IPS-NIHi11 (cell line): ENCODE measurements at regions not wholly inside any gene's neighbourhood (a gene's known extent, or its start where the extent isn't known, plus 50 kb on each side); places are given as distances from the start of the nearest gene placed in this dataset.

Source experiments
- DNase-seq: peaks from one replicate; pipeline ENCODE4 v3.0.0; 2012; ENCODE audit warnings: mixed read lengths, low spot score

DNA sequence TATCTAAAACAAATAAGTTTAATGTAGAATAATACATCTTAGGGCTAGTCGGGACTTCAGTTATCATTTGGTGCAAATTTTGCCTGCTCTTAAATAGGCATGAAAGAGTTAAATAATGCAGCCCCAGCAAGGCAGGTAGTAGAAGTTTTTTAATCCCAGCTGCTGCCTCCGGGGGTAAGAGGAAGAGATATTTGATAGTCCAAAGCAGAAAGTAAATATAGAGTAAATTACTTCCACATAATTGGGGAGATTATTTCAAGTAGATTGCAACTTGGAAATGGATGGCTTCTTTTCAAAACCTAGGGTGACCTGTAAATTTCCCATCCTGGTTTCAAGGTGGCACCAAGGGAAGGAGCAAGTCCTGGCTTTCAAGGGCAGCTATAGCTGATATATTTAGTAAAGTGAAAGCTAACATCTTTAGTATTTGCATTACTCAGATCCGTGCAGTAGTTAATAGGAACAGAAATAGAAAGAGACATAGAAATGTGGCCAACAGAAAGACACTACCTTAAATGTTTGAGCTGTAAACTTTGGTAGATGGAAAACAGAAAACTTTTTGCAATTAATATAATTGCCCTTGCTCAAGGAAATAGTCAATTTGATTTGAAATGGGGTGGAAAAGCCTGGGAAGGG lies 109.1 kb downstream of the LMO4 start:
- no peak for DNase-seq

DNA sequence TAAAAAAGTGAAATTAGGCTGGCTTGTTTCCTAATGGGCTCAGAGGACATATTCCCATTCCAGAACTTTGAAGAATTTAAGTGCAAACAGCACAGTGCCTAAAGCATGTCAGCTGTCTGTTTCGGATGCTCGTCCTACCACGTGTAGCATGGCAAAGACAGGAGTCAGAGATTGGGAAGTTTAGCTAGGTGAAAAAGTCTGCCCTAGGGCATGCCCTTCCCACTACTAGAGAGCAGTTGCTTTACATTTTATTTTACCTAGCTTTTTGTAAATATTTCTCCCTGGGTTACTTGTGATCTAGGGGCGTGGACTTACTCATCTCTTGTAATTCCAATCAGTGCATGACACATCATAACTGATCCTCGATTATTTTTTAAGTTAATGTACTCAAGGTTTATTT lies 111.1 kb downstream of the LMO4 start:
- DNase-seq, result no peak

DNA sequence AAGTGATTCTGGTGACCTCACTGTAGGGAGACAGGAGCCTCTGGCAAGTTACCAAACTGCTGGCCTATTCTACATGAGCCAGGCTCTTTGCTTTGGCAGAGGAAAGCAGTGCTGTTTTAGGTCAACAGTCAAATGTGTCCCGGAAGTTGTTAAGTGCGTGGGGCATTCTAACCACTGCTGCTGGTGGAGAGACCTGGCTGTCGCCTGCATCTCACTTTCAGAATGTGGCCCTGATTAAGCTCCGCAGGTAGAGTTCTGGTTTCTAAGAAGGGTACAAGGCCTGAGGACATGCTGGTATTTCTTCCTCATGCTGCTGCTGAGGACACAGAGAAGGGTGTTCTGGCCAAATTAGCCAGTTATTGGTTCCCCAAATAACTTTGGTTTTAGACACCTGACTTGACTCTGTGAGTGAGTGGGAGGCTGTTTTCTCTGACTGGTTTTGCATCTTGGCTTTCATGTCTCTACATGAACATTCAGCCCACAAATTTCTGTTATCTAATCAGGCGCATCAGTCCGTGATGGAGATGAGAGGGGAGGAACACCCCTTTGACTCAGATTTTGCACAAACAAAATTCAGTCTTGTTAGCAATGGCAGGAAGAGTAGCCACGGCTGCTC lies 120.8 kb downstream of the LMO4 start:
- DNase-seq, result no peak

DNA sequence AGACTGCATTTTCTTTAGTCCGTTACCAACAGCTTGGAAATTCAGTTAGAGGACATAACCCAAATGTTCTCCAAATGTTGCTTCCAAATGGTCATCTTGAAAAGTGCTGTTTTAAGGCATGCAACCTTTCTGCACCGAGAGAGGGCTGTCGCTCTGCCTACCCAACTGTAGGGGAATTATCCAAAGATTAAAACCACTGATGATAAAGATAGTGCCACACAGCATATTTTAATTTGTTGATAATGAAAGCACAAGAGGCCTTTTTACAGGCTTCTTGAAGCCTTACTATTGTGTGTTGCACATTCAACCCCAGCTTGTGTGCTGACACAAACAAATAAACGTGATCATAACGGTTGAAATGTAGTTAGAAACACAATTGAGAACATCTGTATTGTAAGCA lies 121.5 kb downstream of the LMO4 start:
- DNase-seq, result no peak

DNA sequence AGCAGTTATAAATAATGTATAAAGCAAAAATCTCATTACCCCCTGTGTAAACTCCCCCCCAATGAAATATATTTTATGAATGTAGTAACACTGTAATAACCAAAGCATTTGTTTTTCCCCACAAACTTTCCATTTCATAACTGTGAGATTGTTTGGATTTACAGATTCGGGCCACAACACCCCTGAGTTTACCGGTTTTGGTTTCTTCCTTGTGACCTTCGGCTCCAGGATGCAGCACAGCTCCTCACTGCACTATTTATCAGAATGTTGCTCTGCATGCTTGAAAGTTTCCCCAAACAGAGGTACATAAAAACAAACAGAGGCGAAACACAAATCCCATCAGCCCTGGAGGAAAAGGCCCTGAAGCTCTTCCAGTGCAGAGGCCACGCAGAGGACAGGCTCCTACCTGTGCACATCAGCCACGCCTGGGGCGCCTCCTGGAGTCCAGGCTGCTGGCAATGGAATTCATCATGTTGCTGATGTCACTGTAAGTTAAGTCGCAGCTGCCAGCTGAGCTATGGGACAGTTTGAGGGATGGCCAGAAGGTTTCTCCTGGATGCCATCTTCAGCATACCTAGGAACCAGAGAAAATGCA lies 122.0 kb downstream of the LMO4 start:
- DNase-seq, result no peak

DNA sequence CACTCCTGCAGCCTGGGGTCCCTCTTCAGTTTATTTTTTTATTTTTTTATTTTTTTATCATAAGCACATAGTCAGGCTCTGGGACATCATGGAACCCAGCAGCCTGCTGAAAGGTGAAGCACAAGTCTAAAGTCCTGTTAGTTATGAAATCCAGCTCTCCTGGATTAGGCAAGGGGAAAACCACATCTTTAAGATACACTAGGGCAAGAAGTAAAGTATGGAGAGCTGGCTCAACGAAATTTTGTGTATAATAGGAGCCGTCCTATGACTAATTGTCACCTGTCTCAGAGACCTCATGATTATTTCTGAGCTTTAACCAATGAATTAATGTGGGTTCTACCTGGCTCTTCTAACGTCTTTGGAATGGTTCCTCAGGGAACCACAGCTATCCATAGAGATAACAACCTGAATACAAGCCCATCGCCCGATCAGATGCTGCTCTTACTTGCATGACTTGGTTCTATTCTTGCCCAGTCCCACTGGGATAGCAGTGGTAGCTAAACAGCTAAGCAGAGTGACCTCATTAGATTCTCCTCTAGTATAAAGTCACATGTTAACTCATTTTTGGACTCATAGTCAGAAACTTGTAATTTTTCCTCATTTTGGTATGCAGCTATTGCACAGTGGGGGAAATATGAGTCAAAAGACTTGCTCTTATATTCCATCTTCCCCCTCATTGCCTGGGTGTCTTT lies 122.7 kb downstream of the LMO4 start:
- no peak for DNase-seq

DNA sequence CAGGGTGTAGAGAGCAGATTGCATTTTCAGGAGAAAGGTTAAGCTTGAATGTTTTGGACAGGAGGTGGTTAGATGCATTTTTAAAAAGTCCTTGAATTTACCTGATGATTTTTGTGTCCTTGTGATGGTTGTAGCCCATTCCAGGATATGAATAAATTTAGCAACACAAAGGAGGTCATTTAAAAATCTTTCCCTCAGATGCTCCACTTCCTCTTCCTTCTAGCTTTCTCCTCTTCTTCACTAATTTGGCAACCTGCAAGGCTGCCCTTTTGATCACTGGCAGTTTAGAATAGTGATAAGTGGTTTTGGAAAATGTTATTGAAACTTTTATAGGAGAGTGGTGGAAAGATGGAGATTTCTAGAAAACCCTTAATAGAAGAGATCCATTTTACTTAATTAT lies 124.0 kb downstream of the LMO4 start:
- no peak for DNase-seq

DNA sequence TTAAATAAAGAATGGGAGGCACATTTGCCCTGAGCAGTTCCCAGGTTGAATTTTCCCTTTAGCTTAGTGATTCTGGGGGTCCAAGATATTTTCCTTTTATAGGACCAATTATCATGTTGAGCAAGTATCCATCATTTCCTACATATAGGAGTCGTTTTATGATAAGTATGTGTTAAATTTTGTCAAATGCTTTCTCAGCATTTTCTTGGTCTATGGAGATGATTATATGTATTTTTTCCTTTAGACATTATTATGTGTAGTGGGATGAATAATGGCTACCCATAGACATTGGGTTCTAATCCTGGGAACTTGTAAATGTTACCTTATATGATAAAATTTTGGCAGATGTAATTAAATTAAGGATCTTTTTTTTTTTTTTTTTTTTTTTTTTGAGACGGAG lies 128.7 kb downstream of the LMO4 start:
- DNase-seq, result no peak

DNA sequence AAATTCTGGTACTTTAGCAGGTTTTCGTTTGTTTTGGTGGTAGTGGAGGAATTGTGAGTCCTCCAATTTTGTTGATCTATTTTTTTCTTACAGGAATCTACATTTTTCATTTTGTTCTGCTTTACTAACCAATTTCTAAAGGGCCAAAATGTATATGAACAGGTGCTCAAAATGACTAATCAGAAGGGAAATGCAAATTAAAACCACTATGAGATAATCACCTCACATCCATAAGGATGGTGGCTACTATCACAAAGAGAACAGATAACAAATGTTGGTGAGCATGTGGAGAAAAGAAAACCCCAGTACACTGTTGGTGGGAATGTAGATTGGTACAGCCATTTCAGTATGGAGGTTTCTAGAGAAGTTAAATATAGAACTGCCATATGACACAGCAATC lies 134.2 kb downstream of the LMO4 start:
- no peak for DNase-seq

DNA sequence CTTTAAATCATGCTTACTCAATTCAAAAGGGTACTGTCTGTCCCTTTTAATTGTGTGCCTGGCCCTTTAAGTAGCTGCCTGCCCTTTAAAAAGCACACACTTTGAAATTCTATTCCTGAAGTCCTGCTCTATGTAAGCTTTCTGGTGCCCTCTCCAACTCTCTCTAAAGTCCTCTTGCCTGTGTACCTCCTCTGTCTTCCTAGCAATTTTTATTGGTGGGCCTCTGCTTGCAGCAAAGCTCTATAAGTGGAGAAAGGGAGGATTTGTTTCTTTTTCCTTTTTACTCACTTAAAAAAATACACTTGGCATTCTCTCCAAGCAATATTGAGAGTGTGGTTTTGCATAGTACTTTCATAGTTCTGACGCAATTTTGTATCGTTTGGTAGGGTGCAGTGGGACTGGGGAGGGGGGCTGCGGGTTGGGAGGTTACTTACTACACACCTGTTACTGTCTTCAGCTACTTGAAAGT lies 135.4 kb downstream of the LMO4 start:
- peak; percentile 49 for DNase-seq

DNA sequence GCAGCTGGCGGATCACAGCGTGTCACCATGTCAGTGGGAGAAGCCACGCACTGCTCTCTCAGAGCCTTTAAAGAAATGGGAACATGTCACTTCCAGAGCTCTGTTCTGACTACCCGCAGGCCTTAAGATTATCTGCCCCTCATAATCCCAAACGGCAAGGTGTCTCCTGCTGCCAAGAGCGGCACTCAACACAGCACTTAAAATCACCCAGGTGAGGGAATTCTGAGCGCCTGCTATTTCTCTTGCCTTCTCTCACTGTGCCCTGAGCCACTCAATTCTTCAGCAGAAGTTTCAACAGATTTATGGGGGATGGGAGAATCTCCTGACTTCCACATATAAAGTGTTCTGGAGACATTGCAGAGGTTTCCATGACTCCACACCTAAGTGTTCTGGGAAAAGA lies 137.9 kb downstream of the LMO4 start:
- no peak for DNase-seq

DNA sequence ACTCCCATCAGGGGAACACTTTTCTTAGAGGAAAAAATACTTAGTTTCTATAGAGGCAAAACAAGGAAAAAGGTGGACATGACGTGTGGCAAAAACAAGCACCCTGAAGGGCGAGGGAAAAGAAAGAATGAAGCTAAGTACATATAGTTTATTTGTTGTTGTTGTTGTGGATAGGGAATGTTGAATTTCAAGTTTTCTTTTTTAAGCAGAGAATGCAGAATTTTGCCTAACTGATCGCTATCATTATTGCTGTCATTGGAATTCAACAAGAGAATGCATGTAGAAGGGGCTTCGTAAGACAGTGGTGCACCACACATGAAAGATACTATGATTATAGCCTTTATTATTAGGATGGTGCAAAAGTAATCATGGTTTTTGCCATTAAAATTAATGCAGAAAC lies 144.0 kb downstream of the LMO4 start:
- DNase-seq, result no peak

DNA sequence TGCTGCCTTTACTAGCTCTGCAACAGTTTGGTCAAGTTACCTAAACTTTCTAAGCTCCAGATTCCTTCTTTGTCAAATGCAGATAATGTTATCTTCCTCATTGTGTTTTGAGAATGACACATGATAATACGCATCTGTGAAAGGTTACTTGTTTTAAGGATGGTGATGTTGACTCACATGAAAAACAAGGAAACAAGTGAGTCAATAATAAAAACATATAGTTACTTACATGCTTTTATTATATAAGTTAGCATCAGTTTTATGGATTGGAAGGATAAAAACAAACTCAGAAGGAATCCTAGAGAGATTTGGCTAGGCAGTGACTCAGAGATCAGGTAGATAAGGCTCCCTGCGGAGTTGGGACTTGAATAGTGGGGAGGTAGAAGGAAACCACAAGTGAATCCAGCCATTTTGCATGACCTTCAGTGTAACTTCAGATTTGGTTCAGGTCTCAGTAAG lies 144.6 kb downstream of the LMO4 start:
- DNase-seq, result no peak

DNA sequence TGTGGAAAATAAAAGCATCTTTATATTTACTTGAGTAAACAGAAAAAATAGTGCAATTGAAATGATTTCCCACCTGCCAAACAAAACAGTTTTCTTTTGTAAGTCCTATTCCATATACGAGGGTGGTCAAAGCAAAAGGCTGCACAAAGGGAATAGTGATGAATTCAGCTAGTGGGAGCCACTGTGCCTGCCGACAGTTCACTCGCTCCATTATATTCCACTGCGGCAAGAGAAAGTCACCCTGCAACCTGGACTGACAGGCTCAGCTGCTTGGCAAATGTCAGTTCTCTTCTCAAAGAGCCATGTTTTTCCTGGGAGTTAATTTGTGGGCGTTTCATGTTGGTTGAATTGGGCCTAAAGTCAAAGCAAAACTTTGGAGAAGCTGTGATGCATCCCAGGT lies 145.4 kb downstream of the LMO4 start:
- DNase-seq, result no peak

DNA sequence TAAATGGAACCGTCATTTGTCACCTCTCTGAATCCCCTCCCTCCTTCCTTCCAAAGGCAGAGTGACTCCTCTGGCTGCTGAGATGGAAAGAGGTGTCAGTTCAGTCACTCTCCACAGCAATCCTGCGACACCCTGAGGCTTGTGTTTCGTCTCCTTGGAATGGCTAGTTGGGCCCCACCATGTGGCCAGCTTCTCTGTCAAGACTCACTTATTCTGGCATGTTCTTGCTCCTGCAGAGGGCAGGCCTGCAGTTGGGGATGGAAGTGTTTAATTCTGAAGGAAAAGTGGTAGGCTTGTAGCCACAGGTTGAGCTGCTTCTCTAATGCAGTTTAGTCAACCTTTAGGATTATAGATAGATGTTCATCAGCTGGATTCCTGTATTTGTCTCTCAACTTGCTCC lies 149.6 kb downstream of the LMO4 start:
- DNase-seq, result peak; percentile 40

DNA sequence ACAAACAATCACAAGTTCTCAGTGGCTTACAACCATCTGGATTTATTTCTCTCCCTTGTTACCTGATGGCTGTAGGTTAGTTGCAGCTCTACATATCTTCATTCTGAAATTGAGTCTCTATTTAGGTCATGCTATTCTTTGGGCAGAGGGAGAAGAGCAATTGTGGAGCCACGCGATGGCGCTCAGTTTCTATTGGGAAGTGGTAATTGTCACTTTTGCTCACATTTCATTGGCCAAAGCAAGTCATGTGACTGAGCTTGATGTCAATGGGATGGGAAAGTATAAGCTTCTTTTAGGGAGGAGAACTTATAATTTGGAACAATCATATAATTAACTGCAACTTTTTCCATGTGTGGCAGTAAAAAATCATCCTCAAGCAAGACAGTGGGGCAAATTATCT lies 166.5 kb downstream of the LMO4 start:
- no peak for DNase-seq

DNA sequence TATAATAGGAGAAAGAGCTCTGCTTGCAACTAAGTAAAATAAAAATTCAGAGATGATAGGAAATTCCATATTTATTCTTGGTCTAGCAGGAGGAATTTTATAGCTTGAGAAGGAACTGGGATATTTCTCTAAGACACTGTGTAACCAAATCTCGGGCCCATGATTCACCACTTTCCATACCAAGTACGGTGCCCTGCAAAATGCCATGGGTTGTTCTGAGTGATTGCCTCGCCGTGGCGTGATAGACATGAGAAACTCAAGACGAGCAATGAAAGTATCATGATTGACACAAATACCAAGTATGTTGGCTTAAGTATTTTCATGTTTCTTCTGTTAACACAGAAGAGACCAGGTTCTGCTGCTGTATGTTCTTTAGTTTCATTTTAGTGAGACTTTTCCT lies 167.2 kb downstream of the LMO4 start:
- no peak for DNase-seq

DNA sequence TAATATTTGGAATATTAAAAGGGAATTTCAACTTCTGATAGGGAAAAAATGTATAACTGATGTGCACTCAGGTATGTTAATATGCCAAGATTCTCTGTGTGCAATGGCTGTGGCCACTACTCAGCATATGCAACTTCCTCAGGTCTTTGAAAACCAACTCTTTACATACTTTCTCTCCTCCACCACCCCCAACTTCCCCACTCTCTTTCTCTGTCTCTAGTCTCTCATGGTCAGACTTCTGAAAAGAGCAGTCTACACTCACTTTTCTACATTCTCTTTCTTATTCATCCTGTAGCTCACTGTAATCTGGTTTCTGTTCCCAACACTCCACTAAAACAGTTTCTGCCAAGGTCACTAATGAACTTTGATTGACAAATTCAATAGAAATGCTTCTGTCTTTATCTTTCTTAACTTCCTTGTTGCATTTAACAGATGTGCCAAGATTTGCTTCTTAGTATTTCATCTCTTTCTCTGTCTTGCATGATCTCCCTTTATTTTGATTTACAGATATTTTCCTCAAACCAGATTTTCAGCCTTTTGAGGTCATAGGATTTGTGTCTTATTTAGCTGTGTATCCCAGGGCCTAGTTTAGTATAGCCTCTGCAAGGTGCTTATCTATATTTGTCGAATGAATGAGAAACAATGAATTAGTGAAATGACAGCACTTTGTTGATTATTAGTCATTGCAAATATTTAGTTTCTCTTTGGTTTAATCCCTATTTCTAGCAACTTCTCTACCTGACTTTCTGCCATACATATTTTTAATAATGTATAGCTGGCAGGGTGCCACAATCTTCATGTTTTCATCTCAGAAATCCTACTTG lies 168.9 kb downstream of the LMO4 start:
- no peak for DNase-seq

DNA sequence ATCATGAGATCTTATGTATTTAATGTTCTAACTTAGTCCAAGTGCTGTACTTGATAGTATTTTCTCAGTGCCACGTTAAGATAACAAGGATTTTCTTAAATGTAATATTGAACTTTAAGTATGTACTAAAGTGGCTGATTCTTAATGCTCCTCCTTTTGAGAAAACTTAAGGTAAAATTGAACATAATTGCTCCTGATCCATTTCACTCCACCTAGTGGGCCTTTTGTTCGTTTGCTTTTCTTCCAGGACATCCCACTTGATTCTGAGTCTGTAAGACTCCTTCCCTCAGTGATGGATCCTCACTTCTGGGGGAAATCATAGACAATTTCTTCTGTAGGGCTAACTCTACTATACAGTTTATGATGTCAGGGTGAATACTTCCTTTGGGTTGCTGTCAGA lies 173.1 kb downstream of the LMO4 start:
- DNase-seq, result no peak

DNA sequence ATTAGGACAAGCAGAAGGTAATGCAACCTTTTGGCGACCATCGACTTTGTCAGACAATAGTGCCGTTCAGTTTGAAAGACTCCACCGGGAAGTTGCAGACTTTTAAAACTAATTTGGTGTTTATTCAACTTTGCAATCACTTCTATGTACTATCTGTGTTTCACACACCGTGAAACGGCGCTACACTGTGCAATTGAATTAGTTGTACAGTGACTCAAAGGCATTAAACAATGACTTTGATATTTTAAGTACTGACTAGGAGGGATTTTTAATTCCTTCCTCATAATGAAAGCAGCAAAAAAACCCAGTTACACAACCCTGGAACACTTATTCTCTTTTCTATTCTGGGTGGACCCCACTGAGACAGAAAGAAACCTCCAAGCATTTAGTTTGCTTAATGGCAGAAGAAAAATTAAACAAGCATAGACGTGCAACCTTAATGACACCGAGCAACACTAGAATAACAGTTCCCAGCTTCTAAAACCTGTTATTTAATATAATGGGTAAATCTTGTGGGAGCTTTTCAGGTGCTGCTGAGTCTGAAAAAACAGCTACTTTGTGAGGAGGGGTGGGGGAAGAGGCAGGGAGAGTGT lies 176.8 kb downstream of the LMO4 start:
- no peak for DNase-seq

DNA sequence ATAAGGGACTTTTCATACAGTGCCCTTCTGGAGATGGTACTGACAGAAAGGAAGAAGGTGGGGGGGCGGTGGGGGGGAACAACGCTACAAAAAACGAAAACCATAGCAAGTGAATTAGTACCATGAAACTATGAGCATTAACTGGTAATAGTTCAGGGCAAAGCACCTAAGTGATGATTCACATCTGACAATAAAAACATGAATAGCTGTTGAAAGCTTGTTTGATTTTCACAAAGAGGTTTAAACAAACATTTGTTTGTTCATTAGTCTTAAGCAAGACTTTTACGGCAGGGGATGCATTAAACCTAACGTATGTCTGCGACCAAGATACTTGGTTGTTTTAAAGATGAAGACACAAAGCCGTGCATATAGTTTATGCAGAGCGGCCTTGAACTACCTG lies 177.5 kb downstream of the LMO4 start:
- no peak for DNase-seq

DNA sequence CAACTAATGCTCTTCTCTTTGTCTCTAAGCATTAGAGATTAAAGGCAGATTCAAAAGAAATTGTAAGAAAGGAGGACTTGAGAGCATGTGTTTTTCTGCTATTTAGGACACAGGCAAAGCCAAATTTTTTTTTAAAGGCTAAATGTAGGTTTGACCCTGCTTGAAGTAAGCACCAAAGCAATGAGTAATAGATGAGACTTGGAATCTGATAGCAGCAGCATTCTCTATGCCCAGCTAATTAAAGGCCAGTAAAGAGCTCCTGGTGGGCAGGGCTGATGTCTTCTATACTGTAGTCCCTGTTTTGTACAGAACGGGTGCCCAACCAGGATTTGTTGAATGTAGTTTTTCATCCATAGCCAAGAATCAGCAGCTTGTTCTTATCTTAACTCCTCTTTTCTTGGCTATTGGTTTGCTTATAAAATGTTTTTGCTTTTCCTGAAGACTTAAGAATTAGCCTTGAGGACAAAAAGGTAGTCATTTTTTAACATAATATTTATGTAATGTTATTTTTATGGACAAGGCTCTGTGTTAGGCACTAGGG lies 179.6 kb downstream of the LMO4 start:
- DNase-seq, result no peak
